Astrocyte of the hippocampus (primary cell): ENCODE measurements at regions not wholly inside any gene's neighbourhood (a gene's known extent, or its start where the extent isn't known, plus 50 kb on each side); places are given as distances from the start of the nearest gene placed in this dataset.
"Not testable (repeated sequence)": the region's sequence is repeated elsewhere in the genome, so short reads cannot be mapped to it uniquely, and the experiment has no call there.

Experiments
- DNase-seq: peaks from one replicate; pipeline ENCODE4 v3.0.0; 2011; ENCODE audit warnings: low read depth, low spot score

DNA sequence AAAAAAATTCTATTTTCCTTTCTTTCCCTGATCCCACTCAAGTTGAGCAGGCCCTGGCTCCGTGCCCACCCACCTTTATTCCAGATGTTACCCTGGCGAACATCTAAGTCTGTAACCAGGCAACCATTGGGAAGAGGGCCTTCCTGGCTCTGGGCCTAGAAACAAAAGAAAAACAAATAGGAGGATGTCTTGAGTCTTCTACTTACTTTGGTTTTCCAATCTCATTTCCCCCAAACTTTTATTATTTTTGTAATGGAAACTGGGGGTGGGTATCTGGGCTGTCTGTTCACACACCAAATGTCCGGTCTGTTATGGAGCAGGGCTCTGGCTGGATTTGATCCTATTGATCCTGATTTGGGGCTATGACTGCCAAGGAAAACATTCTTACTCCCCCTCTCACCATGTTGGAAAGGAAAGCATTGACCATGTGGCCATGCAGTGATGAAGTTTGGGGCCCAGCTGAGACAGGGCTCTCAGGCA lies 744.1 kb downstream of the DHX35 start:
- no peak for DNase-seq

DNA sequence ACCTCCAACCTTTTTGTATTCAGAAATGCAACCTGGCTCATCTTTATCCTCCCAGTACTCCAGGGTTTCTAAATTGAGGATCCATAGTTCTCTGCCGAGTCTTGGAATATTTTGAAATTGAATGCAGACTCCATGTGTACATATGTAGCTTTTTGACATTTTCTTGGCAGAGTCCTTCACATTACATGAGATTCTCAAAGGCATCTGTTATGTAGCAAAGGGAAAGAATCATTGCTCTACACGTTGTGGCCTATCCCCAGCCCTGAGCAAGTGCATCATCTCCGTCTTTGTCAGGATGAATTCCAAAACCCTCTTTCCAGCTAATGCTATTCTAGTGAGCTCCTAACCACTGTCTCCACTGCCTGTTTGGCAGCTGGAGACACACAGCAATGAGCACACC lies 742.9 kb downstream of the DHX35 start:
- DNase-seq: no peak

DNA sequence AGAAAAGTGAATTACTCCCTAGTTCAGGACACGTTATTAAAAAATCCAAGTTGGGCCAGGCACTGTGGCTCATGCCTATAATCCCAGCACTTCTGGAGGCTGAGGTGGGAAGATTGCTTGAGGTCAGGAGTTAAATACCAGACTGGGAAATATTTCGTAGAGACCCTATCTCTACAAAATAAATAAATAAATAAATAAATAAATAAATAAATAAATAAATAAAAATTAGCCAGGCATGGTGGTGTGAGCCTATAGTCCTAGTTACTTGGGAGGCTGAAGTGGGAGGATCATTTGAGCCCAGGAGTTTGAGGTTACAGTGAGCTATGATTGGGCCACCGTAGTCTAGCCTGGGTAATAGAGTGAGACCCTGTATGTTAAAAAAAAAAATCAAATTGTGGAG lies 741.2 kb downstream of the DHX35 start:
- not testable (repeated sequence) for DNase-seq

DNA sequence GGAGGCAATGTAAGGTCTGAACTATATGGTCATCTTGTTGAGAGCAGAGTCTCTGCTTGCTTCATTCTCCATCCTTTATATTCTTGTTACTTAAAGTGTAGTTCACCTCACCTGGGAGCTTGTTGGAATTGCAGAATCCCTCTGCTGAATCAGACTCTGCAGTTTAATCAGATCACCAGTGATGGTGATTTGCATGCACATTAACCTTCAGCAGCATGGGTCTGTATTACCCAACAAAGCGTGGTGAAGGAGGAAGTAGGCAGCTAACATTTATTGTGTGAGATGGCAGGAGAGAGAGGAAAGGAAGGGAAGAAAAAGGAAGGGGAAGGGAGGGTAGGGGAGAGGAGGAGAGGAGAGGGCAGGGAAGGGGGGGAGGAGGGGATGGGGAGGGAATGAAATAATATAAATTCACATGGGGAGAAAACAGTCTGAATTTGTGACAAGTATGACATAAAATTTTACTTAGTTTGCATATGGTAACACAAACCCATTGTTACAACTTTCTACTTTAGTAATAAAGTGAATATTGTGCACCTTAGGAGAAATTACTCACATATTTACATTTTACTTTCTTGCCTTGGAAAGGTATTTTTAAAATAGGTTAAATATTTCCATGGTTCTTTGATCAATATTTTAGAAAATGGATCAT lies 740.7 kb downstream of the DHX35 start:
- DNase-seq: no peak

DNA sequence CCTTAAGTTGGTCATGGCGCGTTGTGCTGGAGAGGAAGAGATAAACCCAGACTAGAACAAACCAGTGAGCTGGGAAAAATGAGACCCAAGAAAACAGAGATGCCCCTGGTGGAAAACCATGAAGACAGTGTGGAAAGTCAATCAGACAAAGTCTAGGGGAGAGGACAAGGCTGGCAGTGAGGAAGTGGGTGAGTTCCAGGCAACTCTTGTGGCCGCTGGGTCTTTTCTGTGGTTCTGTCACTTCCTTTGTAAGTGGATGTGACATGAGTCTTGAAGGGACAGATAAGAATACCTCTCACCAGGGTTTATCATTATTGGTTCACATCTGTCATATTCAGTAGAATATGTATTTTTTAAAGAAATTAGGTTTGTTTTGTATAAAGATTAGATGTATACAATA lies 738.4 kb downstream of the DHX35 start:
- DNase-seq: no peak

DNA sequence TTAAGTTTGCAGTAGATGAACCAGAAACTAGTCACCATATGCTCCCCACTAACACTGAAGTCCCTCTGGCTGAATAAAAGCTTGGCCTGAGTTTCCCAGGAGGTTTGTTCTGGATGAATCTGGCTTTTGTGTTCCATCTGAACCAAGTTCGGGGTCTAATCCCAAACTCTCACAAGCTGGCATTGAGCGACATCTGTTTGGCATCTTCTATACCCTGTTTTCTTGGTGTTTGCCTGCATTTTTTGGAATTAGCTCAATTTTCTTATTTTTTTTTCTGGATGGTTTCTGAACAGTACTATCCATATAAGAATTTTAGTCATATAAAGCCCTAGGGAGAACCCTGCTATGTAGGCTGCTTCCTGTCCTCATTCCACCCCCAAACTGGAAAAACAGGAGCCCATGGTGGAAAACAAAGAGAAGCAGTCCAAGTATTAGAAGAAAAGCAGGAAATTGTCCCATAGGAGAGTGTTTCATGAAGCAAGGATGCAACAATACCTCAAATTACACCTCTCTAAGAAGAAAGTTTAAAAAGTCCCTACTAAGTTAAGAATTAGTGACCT lies 737.1 kb downstream of the DHX35 start:
- no peak for DNase-seq

DNA sequence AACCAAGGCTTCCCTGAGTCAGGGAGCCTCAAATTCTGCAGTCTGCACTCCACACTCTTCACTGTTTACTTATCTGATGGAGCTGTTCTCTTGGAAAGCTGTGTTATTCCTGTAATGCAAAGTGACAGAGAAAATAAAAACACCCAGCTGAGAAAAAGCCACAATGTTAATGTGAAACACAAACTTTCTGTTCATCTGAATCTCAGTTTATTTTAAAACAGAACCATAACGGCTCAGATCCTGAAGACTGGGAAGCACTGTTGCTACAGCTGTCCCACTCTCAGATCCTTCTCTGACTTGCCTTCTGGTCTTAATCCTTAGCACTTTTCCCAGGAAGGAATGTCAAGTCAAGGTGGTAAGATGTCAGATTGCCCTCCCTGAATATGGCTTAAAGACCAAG lies 736.6 kb downstream of the DHX35 start:
- DNase-seq: no peak

DNA sequence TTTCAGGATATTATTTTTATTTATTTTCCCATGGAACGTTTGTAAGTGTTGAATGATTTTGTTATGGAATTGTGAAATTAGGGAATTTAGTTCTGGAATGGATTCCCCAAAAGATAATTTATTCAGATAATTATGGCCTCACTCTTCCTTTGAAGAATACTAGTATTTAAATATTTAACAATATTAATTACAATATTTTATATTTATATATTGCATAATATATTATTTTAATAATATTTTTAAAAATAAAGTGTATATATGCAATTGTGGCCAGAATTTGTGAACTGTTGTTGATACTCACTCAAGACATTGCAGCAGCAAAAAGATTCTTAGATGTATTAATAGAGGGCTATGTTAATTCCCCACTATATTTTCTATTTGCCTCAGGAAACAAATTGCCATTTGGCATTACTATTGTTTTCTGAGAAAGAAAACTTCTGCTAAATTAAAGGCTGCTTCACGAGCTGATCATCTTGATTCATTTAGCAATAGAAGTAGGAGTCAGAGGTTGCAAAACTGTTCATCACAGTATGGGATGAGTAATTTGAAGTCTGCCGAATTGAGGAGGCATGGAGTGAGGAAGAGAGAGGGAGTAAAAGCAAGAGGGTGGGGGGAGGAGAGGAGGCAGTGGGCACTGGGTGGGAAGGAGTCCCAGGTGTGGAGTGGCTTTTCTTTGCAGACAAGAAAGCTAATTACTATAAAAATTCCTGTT lies 729.2 kb downstream of the DHX35 start:
- DNase-seq: no peak

DNA sequence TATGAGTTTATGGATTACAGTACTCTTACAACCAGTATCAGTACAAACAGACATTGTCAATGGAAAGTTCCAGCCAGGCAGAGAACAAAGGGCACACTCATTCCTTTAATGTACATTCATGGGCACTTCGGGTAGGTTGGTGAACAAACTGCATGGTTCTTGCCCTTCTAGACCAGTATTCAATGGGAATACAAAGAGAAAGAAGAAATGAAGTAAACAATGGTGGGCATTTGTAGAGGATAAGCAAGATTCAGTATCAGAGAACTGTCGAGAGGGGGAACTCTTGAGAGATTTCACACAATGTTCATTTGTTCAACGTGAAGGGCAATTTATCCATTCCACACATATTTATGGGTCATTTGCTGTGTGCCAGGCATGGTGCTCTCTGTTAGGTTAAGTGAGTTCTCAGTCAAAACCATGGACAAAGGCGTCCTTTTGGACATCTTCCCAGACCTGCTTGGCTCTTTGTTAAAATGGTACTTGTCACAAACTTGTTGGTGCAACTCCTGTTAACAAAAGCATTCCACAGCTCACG lies 714.8 kb downstream of the DHX35 start:
- DNase-seq: peak; percentile 7

DNA sequence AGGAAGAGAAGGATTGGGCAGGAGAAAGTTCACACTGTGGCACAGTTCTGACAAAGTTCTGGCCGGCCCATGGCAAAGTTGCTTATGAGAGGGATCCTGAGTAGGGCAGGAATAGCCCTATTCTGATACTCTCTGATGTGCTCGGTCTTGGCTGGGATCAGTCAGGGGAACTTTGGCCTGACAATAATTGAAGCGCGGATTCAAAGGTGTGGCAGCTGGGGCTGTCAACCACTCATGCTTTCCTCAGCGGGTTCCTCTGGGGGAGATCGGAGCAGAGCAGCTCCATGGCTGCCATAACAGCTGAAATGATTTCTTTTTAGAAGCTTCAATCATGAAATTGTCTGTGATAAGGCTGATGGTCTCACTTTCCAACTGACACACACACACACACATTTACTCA lies 714.1 kb downstream of the DHX35 start:
- no peak for DNase-seq

DNA sequence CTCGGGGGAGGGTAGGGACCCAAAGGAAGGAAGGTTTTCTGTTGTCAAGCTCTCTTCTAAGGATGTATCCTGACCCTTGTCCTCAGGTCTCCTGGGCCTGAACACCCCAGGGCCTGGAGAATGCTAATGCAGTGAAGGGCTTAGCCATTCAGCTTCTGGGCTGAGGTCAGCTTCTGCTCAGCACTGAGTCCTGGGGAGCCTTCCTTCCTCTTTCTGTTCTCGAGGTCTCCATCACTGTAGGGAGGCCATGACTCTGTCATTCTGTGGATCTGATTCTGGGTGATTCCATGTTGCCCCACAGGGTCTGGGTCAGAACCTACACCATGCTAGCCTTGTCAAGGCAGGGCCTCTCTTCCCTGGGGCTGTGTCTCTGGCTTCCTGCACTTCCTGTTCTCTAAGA lies 712.7 kb downstream of the DHX35 start:
- no peak for DNase-seq

DNA sequence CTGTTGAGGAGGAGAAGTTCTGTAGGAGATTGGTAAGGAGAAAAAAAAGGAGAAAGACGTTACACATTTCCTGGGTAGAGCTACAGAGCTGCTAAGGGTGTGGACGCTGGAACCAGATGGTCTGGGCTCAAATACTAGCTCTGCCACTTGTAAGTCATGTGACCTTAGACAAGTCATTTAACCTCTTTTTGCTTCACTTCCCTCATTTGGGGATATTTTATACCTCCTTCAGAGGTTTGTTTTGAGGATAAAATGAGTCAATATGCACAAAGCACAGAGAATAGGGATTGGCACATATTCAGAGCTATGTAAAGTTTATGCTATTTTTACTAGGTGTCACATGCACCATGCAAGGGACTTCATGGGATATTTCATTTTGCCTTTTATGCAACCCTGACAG lies 708.8 kb downstream of the DHX35 start:
- DNase-seq: no peak

DNA sequence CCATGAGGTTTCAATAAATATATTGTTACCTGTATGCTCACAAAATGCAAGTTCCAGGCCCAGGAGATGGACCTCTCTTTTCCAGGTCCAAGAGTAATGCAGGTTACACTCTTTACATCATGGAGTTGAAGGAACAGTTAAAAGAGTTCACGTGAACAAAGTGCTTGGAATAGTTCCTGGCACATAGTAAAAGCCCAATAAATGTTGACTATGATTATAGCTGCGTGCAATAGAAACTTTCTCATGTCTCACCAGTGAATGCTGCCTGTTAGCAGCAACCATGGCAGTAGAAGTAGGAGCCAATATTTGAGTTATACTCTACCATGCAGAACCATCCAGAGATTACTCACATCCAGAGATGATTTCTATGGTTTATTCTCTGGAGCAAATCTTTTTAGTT lies 707.5 kb downstream of the DHX35 start:
- DNase-seq: no peak

DNA sequence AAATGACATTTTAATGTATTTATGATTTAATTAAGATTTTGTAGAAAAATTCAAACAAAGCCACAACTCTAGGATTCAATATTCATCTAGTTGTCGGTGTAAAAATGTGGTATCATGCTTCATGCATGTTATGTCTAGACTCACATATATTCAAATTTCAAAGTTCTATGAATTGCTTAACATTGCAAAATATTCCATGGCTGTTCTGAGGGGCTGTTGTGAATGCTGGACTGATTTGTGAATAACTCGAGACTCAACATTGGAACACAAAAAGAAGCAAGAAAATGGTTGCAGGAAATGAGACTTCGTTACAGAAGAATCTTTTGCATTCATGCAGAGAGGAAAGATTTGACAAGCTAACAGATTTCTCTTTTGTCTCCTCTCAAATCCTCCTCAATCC lies 705.9 kb downstream of the DHX35 start:
- DNase-seq: no peak

DNA sequence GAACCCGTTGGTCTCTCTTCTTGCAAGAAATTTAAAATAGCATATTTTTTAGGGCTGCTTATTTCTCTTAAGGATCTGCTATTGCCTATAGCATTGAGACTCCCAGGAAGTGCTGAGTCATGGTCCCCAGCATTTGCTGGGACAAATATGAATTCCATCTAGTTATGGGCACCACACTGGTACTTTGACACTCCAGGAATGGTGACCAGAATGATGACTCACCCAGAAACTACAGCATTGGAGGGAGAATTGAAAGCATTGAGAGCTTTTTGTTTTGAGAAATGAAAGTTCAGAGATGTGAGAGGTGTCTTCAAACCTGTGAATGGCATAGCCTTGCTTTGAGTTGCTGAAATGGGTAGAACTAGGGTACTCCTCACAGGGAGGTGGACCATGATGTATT lies 699.7 kb downstream of the DHX35 start:
- peak; percentile 20 for DNase-seq

DNA sequence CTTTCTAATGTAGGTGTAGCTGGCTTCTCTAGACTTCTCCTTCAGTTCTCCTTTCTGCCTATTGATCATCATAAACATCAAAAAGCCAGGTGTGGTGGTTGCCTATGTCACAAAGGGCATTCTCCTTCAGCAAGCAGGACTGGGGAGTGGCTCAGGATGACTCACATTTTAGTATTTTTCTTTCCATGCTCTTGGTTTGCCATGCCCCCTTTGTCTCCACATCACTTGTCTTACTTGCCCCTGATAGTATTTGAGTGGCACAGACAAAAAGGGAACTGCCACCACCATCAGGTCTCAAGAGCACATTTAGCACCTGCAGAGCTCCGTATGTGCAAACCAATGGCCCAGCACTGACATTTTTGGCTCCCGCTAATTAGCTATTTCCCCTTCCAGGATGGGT lies 698.8 kb downstream of the DHX35 start:
- no peak for DNase-seq

DNA sequence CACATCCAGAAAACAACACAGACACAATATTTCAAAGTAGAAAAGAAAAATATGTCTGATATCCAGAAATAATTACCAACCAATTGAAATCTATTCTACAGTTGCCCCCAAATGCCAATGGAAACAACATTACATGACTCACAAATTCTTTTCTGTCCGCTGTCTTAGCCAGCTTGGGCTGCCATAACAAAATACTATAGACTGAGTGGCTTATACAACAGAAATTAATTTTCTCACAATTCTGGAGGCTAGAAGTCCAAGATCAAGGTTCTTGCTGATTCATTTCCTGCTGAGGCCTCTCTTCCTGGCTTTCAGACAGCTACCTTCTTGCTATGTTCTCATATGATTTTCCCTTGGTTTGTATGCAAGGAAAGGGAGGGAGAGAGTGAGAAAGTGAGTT lies 698.1 kb downstream of the DHX35 start:
- DNase-seq: peak; percentile 14

DNA sequence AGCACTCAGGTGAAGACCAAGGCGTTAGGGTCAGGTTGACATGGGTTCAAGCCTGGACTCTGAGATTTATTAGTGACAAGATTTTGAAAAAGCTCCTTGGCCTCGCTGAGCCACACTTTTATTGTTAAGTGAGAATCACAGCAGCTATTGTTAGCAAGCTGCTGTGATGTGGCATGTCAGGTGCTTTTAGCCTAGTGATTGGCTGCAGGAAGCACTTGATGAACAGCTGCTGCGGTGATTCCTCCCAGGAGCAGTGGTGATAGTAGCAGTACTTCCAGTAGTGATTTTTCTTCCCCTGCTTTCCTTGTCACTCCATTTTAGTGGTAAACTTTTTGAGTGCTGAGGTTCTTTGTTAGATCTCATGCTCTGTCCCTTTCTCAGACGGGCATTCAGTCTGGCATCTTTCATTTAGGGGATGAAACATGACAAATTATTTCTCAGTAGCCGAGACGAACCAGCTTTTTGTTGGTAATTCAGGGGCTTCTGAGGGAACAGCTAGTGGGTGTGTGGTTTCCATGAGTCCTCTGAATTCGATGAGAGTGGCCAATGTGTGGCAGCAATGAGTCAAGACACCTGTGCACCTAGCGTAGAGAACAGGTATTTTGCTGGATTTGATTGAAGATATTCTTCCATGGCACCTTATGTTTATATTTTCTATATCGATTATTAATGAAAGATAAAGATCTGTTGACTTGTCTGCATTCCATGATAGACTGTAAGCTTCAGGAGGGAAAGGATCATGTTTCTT lies 696.7 kb downstream of the DHX35 start:
- DNase-seq: no peak

DNA sequence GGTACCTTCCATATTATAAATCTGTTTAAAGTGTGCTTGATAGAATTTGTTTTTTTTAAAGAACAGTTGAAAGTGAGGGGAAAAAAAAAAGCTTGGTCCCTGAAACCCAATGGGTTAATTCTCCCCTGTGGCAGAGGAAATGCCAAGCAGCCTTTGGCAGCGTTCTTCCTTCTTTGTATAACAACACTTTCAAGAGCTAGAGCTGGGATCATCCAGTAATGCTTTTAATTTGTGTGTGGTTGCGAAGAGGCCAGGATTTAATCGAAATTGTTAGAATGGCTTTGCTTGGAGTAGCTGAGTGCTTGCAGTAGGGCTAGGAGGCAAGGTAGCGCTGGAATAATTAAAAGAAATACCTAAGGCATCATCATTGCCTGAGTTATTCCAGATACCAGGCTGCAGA lies 692.0 kb downstream of the DHX35 start:
- DNase-seq: no peak

DNA sequence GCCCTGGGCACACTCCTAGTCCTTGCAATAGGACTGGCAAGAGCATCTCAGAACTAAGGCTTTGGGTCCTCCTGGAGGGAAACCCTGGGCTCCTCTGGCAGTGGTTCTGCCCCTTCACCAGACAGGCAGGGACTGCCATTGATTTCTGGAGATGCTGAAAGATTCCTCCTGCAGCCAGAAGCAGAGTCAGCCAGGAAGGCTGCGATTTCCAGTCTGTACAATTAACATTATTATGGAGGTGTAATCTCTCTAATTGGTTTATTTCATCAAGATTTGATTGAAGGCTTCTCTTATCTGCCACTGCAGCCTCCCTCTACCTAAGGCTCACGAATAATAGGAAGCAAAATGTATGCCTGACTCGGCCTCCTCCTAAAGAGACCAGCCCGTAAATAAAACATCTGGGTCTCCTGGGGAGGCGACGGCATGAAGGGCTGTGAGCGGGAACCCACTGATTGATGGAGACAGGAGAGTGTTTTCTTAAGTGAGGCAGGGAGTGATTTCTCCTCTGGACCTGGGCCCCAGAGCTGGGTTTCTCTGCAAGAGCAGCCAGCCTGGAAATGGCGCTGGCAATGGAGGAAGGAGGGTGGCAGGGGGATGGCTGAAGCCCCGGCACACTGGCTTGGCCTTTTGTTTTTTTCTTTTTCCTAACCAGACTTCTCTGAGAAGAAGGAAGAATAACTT lies 689.6 kb downstream of the DHX35 start:
- no peak for DNase-seq

DNA sequence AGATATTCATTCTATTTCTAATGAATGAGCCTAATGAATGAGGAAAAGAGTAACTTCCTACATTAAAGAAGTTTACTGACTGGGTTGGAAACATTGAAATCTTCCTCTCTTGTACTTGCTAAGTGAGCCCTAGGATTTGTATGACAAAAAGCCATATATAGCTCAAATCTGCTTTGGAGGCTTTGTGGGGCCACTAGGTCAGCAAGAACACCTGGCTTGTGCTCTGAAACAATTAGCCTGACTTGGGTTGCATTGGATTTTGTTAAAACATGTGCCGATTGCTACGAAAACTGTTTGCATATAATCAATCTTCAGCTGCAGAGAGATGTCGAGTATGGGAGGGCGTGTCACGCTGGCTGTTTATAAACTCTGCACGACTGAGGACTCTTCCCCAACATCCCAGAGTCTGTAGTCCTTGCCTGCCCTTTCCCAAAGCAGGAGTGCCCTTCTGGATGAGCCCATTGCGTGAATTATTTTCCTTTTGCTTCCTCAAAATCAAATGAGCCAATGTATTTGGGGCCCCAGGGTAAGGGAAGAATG lies 684.8 kb downstream of the DHX35 start:
- DNase-seq: no peak
